HCEC 1CT (cell line): ENCODE measurements at regions not wholly inside any gene's neighbourhood (a gene's known extent, or its start where the extent isn't known, plus 50 kb on each side); places are given as distances from the start of the nearest gene placed in this dataset.

Experiments used
- DNase-seq: peaks from one replicate; pipeline ENCODE4 v3.0.0-alpha.2; 2017

DNA sequence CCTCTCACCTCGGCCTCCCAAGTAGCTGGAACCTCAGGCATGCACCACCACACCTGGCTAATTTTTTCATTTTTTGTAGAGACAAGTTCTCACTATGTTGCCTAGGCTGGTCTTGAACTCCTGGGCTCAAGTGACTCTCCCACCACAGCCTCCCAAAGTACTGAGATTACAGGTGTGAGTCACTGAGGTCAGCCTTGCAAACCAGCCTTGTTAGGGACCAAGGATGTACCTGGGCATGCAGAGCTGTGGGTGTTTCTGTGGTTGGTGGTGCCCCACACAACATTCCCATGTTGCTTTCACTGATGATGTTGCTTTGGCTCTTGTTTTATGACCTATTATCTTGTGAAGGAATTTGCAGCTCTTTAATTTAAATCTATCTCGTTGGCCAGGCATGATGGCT, 54.8 kb downstream of the OTUD1 start:
- no peak for DNase-seq

DNA sequence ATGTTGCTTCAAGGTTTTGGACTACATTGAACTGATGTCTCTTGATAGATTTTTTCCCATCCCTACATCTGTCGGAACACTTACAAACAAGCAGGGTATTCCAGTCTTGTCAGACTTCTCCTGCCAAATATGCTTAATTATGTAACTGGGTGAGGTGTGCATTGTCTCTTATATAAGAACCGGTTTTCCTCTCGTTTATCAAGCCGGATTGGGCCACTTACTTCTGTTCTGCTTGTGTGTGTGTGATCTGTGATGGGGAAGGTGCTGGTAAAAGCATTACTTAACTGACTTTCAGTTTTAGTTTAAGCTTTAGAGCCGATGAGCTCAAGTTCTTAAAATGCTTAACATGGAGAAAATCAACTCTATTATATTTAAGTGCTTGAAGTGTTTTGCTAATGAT, 57.9 kb downstream of the OTUD1 start:
- no peak for DNase-seq

- DNase-seq: no peak
Measured at GRCh38 chr10:23499372-23500132, 60.7 kb downstream of the OTUD1 start.

DNA sequence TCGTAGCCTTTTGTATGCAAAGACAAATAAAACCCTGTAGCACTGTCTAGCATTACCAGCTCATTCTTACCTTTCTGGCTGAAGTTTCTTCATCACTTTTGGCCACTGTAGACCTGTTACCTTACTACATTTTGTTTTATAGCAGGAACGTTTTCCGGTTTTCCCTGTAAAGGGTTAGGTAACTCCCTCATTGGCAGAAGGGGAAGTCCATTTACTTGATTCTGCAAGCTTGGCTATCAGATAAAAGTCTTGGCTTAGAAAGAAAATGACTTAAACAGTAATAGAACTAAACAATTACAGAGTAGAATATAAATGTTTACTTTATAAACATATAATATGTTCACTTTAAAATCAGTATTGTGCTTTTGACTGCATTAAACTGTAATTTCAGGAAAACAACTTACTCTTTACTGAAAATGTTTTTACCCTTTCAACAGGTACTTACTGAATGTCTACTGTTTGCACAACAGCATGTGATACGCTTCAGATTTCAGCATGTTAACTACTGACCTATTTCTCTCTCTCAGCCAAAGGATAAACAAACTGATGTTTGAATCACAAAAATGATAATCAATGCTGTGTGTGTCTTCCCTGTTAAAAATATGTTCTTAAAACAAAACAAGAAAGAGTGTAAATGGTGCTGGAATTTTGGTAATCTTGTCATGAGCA, 67.1 kb downstream of the OTUD1 start:
- DNase-seq: no peak

DNA sequence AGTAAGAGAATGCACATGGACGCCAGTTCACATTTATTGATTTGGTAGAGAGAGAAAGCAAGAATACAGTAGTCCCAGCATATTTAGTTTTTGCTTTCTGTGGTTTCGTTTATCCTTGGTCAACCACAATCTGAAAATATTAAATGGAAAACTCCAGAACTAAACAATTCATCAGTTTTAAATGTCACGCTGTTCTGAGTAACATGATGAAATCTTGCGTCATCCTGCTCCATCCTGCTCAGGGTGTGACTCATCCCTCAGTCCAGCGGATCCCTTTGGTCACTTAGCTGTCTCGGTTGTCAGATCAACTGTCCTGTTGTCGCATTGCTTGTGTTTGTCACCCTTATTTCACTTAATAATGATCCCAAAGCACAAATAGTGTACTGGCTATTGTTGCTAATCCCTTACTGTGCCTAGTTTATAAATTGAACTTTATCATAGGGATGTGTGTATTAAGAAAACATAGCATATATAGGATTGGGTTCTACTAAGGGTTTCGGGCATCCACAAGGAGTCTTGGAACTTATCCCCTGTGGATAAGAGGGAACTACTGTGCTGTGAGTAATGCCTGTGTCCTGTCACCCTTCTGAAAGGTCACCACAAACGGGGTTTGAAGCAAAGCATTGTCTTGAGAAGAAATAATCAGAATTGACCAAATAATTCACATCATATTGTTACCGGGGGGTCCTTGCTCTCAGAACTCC, 73.6 kb downstream of the OTUD1 start:
- peak; percentile 90 for DNase-seq

DNA sequence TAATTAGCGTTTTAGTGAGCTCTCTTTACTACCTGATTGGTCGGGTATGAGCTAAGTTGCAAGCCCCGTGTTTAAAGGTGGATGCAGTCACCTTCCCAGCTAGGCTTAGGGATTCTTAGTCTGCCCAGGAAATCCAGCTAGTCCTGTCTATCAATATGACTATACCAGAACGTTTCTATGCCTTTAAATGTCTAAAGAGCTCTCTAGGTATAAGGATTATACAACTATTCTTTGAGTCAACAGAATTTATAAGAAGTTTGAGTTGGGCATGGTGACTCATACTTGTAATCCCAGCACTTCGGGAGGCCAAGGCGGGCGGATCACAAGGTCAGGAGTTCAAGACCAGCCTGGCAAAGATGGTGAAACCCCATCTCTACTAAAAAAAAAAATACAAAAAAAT, 74.7 kb downstream of the OTUD1 start:
- DNase-seq: peak; percentile 28

DNA sequence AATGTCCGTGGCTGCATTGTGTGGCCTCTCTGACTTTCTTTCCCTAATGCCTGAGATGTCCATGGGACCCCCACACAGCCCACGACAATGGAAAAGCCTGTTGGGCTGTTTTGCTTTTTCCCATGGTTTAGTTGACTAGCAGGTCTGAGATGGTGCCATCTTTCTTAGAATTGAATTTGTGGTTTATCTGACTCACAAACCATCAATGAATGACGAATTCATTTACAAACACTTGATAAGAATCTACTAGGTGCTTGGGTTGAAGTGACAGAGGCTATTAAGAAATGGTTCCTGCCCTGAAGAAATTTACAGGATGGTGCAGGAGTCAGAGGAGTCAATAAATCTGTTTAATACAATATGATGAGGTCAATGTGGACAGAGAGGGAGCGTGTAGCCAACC, 75.4 kb downstream of the OTUD1 start:
- peak; percentile 42 for DNase-seq

- DNase-seq: peak; percentile 42
Measured at GRCh38 chr10:23516530-23516929, 77.7 kb downstream of the OTUD1 start.

DNA sequence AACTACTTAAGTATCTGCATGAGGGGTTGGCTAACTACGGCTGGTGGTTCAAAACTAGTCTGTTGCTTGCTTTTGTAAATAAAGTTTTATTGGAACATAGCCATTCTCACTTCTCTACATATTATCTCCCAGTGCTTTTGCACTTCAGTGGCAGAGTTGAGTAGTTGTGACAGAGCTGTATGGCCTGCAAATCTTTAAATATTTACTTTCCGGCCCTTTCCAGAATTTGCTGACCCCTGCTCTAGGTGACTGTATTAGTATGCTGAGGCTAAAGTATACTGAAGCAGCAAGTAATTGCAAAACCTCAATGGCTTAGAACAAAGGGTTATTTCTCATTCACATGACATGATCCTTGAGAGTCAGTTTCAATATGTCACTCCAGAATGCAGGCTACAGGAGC, 78.3 kb downstream of the OTUD1 start:
- no peak for DNase-seq

- DNase-seq: no peak
Measured at GRCh38 chr10:23521735-23522134, 82.9 kb downstream of the OTUD1 start.

- peak; percentile 26 for DNase-seq
Measured at GRCh38 chr10:23522345-23522744, 83.5 kb downstream of the OTUD1 start.

DNA sequence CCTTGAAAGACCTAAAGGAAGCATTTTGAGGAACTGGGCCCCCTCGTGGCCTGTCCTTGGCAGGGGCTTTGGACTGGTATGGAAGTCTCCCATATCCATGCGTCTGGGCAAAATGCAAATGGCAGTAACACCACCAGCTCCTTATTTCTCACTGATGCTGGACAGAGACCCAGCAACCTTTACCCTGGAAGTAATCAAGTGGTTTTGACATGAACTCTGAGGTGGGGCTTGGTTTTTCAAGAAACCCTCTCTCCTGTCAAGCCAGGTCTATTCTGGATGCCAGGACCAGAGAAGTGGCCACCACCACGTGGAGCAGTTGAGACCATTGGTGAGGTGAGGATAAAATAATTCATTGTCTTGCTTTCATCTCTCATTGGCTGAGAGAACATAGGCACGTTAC, 84.4 kb downstream of the OTUD1 start:
- DNase-seq: no peak

DNA sequence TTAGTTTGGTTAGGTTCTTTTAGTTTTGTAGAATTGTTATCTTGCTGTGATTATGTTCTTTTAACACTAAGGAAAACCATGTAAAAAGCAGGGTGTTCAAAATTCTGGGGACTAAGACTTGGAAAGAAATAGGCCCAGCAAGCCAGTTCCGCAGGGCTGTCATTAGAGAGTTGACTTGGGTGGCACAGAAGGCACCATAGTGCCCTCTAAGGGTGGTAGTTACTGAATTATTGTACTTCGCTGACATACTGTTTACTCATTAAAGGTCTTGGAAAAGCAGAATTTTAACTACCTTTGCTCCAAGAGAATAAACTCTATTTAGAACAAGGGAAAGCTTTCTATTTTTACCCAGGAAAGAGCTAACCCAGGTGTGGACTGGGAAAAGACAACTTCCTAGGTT, 86.5 kb downstream of the OTUD1 start:
- DNase-seq: peak; percentile 19

GRCh38 chr10:23528419-23528818, 89.5 kb downstream of the OTUD1 start:
- no peak for DNase-seq

GRCh38 chr10:23529625-23530024, 90.8 kb downstream of the OTUD1 start:
- no peak for DNase-seq

DNA sequence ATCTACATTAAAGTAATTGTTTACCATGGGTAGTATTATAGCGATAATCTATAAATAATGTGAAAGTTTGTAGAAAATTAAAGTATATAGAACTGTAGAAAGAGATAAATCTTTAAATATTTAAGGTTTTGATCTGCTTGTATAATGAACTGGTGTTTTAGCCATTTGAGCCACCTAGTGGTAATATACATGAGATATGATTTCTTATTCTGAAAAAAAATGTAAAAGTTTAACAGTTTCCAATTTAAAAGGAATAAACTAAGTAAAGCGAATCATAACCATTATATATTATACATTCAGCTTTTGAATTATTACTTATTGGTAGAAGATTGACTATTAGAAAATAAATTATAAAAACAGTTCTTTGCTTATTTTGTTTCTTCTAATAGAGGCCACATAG, 91.2 kb downstream of the OTUD1 start:
- peak; percentile 43 for DNase-seq

DNA sequence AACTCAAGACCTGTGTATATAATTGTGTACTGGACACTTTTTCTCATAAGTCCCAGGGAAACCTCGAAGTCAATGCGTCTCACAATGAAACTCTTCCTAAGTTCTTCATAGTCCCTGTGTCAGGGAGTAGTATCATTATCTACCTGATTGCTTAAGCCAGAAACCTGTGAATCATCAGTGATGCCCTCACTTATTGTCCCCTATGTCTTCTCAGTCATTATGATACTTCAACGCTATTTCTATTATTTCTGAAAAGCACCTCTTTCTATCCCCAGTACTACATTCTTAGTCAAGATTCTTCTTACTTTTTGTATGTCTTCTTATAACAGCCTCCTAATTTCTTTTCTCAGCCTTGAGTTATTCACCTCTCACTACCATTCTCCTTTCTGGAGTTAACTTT, 94.3 kb downstream of the OTUD1 start:
- DNase-seq: no peak

GRCh38 chr10:23534326-23534725, 95.5 kb downstream of the OTUD1 start:
- DNase-seq: no peak

DNA sequence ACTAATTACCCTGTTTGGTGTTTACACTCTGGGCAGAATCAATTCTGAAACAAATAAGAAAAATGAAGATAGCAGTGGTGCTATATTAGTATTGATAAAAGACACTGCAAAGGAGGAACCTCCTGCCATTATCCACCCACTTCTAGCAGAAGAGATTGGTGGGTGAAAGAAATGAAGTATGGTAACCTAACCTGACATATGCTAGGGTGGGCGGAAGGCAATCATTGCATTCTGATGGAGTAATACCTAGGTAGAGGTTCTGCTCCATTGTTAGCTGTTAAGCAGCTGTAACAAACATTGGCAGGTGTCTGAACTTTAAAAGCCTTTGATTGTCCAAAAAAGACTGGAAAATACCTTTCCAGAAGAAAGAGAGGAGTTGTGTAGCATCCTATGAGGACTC, 95.9 kb downstream of the OTUD1 start:
- no peak for DNase-seq

DNA sequence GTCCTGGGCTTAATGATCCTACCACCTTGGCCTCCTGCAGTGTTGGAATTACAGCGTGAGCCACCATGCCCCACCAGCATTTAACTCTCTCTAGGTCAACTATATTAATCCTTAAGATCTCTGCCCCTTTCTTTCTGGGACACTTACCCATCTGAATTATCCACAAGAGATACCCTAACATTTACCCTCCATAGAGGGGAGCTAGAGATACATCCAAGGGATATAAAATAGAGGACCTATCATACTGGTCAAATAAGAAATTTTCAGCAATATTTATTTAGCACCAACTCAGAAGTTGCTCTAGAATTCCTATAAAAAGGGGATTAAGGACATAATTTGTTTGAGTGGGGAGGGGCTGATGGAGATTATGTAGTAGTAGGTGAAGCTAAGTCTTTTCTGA, 96.5 kb downstream of the OTUD1 start:
- DNase-seq: peak; percentile 19

DNA sequence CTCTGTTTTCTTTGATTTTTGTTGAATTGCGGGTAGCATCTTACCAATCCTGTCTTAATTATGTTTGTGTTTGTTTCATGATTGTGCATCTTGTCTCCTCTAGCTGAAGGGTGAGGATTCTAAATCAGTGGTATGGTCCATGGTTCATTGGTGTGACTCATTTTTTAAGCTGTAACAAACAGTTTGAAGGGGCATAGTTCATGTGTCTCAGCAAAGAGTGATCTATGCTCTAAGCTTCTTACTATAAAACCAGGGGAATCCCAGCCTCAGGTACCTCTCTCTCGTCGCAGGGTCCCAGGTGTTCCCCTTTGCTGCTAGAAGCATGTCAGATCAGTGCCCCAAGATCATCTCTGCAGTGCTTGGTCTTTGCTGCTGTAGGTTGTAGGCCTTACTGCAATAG, 100.1 kb downstream of the OTUD1 start:
- DNase-seq: no peak

GRCh38 chr10:23540401-23541030, 101.6 kb downstream of the OTUD1 start:
- DNase-seq: no peak

GRCh38 chr10:23543691-23544380, 105.0 kb downstream of the OTUD1 start:
- DNase-seq: no peak
